NT2/D1 (cell line): ENCODE measurements at regions not wholly inside any gene's neighbourhood (a gene's known extent, or its start where the extent isn't known, plus 50 kb on each side); places are given as distances from the start of the nearest gene placed in this dataset.

Experiments
- YY1 ChIP-seq: IDR thresholded peaks from 2 replicates; pipeline ENCODE4 v1.6.1; 2011; ENCODE audit not compliant: insufficient read length, insufficient read depth
- ZNF274 ChIP-seq: IDR thresholded peaks from 2 replicates; pipeline ENCODE4 v1.6.1; 2011; ENCODE audit warnings: mild to moderate bottlenecking, low read depth, low read length

- TF ChIP-seq ZNF274 (no peak), YY1 (no peak)
Measured at GRCh38 chr12:78305808-78306207, 475.1 kb downstream of the NAV3 start.
